Mucosa of descending colon (tissue), 3 donors: ENCODE measurements at regions not wholly inside any gene's neighbourhood (a gene's known extent, or its start where the extent isn't known, plus 50 kb on each side); places are given as distances from the start of the nearest gene placed in this dataset.

Source experiments
- ATAC-seq: fragments of 200-7000 bp; cut with Tn5 transposase; one replicate; pipeline ENCODE4 v1.9.1; 2020; ENCODE audit warnings: mild to moderate bottlenecking, moderate library complexity
- DNase-seq, 3 donors: peaks; one replicate each; pipeline ENCODE4 v3.0.0-alpha.2; 2020
- H3K36me3 ChIP-seq: fragments of 200-600 bp; one replicate; pipeline ENCODE4 v1.8.0; 2021; ENCODE audit warnings: low read depth, mild to moderate bottlenecking
- H3K4me1 ChIP-seq: fragments of 200-600 bp; one replicate; pipeline ENCODE4 v1.8.0; 2021; ENCODE audit warnings: low read depth, mild to moderate bottlenecking
- H3K4me3 ChIP-seq: fragments of 200-600 bp; one replicate; pipeline ENCODE4 v1.8.0; 2021; ENCODE audit warnings: mild to moderate bottlenecking
- H3K9me3 ChIP-seq: fragments of 200-600 bp; one replicate; pipeline ENCODE4 v1.8.0; 2021; ENCODE audit warnings: mild to moderate bottlenecking
- CTCF ChIP-seq: fragments of 200-600 bp; IDR thresholded peaks from one replicate; pipeline ENCODE4 v1.8.0; 2022; ENCODE audit warnings: antibody characterized with exemption, mild to moderate bottlenecking
- intact Hi-C, 2 donors: fragments of 100-400 bp; cut with DNase I in 1 of 2; cut with micrococcal nuclease in 1 of 2; formaldehyde crosslinking; loops; one replicate each; pipeline versions ENCODE4 v1.11.0 to v1.11.1; 2022; cut with DNase I, micrococcal nuclease
- donor health status: DM: no; HTN: no; CAD: no; lungs with moderate emphysema.
- donor health status: DM: no; HTN: no; CAD: no.
- donor health status: DM: no; HTN: yes; CAD: no.

GRCh38 chr3:10723991-10724390, 92.0 kb upstream of the SLC6A11 start:
- Histone ChIP-seq H3K9me3 (no peaks in the 10 kb centered on the region), H3K4me1 (no peaks in the 10 kb centered on the region), H3K36me3 (no peaks in the 10 kb centered on the region), H3K4me3 (no peak overlapping the region)
- no peak for DNase-seq
- intact Hi-C loops = no loop called here
- TF ChIP-seq CTCF = no peak
- no peak for ATAC-seq

- TF ChIP-seq CTCF = no peak
- ATAC-seq = no peak
- H3K36me3 ChIP-seq = no peaks in the 10 kb centered on the region
Observed at GRCh38 chr3:10725067-10725466, 91.0 kb upstream of the SLC6A11 start.

GRCh38 chr3:10725846-10726245, 90.2 kb upstream of the SLC6A11 start:
- no peak for ATAC-seq

More at GRCh38 chr3:10725067-10725466, 91.0 kb upstream of the SLC6A11 start:
- no peak for DNase-seq
- H3K4me1 ChIP-seq = no peaks in the 10 kb centered on the region
- no peaks in the 10 kb centered on the region for H3K9me3 ChIP-seq
- intact Hi-C loops = no loop called here
- H3K4me3 ChIP-seq = no peak overlapping the region

GRCh38 chr3:10726787-10727186, 89.2 kb upstream of the SLC6A11 start:
- H3K9me3 ChIP-seq = no peaks in the 10 kb centered on the region
- DNase-seq (no peak), ATAC-seq (no peak)
- no peak overlapping the region for H3K4me3 ChIP-seq
- H3K36me3 ChIP-seq = no peaks in the 10 kb centered on the region
- TF ChIP-seq CTCF = no peak
- intact Hi-C loops = no loop called here
- no peaks in the 10 kb centered on the region for H3K4me1 ChIP-seq

More at GRCh38 chr3:10725846-10726245, 90.2 kb upstream of the SLC6A11 start:
- no peaks in the 10 kb centered on the region for H3K36me3 ChIP-seq
- no peaks in the 10 kb centered on the region for H3K4me1 ChIP-seq
- H3K4me3 ChIP-seq = no peak overlapping the region
- intact Hi-C loops = no loop called here
- DNase-seq = no peak
- no peaks in the 10 kb centered on the region for H3K9me3 ChIP-seq
- TF ChIP-seq CTCF = no peak

- intact Hi-C loops = no loop called here
- no peaks in the 10 kb centered on the region for H3K36me3 ChIP-seq
- no peak for TF ChIP-seq CTCF
- no peak overlapping the region for H3K4me3 ChIP-seq
- DNase-seq (no peak), ATAC-seq (no peak)
- H3K4me1 ChIP-seq = no peaks in the 10 kb centered on the region
- peaks cover 23% of the 10 kb centered on the region for H3K9me3 ChIP-seq
Observed at GRCh38 chr3:10729439-10729838, 86.6 kb upstream of the SLC6A11 start.

GRCh38 chr3:10732292-10732691, 83.7 kb upstream of the SLC6A11 start:
- no peak for DNase-seq
- H3K9me3 ChIP-seq = peaks cover 23% of the 10 kb centered on the region
- TF ChIP-seq CTCF = no peak
- H3K4me1 ChIP-seq = no peaks in the 10 kb centered on the region
- H3K4me3 ChIP-seq = no peak overlapping the region
- ATAC-seq = no peak
- intact Hi-C loops = loop anchor here in 1 of 2 donors (10.0 kb wide), 1 partner anchor 387 kb away; no protein-coding TSS in a partner anchor
- no peaks in the 10 kb centered on the region for H3K36me3 ChIP-seq
